22Rv1 (cell line): ENCODE measurements at regions not wholly inside any gene's neighbourhood (a gene's known extent, or its start where the extent isn't known, plus 50 kb on each side); places are given as distances from the start of the nearest gene placed in this dataset.

Experiments used
- H3K27ac ChIP-seq: fragments of 450-650 bp; 2 replicates; pipeline ENCODE4 v1.5.1; 2017
- ZFX ChIP-seq: fragments of 450-650 bp; IDR thresholded peaks from 2 replicates; pipeline ENCODE4 v1.6.1; 2017; ENCODE audit warnings: antibody characterized with exemption, borderline replicate concordance
- TF ChIP-seq, protein P1 (sequence below): fragments of 450-650 bp; IDR thresholded peaks from 2 replicates; pipeline ENCODE4 v1.5.1; 2017; ENCODE audit warnings: mild to moderate bottlenecking

DNA sequence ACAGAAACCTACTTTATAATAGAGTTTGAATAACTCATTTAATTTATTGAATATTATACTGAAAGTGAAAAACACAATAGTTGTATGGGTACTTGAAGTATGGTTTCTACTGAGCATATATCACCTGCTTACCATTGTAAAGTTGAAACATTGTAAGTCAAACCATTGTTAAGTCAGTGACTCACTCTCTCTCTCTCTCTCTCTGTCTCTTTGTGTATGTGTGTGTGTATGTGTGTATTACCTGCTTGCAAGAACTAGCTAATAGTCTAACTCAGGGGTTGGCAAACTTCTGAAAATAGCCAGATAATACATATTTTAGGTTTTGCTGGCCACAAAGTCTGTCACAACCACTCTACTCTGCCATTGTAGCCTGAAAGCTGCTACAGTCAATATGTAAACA is 564.3 kb upstream of the ZNF608 start:
- H3K27ac ChIP-seq: no peak overlapping the region
- TF ChIP-seq, protein P1, sequence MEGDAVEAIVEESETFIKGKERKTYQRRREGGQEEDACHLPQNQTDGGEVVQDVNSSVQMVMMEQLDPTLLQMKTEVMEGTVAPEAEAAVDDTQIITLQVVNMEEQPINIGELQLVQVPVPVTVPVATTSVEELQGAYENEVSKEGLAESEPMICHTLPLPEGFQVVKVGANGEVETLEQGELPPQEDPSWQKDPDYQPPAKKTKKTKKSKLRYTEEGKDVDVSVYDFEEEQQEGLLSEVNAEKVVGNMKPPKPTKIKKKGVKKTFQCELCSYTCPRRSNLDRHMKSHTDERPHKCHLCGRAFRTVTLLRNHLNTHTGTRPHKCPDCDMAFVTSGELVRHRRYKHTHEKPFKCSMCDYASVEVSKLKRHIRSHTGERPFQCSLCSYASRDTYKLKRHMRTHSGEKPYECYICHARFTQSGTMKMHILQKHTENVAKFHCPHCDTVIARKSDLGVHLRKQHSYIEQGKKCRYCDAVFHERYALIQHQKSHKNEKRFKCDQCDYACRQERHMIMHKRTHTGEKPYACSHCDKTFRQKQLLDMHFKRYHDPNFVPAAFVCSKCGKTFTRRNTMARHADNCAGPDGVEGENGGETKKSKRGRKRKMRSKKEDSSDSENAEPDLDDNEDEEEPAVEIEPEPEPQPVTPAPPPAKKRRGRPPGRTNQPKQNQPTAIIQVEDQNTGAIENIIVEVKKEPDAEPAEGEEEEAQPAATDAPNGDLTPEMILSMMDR: no peak
- TF ChIP-seq ZFX: no peak

DNA sequence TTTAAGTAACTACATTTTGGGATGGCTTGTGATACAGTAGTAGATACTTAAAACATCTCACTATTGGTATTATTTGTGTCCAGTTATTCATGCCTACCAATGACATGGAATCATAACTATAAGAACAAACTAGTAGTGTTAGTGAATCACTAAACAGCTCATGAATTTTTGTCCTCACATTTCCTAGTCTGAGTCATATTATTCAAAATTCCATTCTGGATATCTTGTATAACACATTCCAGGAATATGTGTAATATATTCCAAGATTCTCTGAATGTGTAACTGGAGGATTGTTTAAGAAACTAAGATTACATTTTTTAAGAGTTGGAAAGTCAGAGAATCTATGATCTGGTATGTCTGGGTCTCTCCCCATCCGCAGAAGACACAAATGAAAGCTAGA is 565.3 kb upstream of the ZNF608 start:
- no peak overlapping the region for H3K27ac ChIP-seq
- no peak for TF ChIP-seq ZFX
- TF ChIP-seq, protein P1: no peak

DNA sequence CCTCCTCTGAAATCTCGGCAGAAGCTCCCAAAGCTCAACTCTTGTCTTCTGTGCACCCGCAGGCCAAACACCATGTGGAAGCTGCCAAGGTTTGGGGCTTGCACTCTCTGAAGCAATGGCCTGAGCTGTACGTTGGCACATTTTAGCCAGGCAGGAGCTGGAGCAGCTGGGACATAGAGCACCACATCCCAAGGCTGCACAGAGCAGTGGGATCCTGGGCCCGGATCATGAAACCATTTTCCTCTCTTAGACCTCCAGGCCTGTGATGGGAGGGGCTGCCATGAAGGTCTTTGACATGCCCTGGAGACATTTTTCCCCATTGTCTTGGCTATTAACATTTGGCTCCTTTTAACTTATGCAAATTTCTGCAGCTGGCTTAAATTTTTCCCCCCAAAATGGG is 567.1 kb upstream of the ZNF608 start:
- H3K27ac ChIP-seq: no peak overlapping the region
- TF ChIP-seq, protein P1: no peak
- no peak for TF ChIP-seq ZFX

DNA sequence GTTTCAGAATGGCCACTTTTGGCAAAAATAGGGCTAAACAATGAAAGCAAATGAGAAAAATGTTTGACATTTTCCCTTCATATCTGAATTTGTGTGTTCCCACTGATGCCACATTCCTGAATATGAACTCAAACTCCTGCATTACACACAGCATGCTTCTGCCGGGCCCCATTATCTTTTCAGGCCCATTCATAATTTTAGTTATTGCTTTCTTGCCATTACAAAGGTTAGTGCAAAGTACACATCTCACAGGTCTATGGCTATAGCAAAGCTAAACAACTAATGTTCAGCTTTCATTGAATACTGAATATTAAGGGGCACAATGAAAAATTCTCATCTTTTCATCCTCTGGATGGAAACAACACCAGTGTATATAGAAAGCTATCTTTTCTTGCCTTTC is 568.9 kb upstream of the ZNF608 start:
- H3K27ac ChIP-seq: no peak overlapping the region
- TF ChIP-seq, protein P1: no peak
- no peak for TF ChIP-seq ZFX

DNA sequence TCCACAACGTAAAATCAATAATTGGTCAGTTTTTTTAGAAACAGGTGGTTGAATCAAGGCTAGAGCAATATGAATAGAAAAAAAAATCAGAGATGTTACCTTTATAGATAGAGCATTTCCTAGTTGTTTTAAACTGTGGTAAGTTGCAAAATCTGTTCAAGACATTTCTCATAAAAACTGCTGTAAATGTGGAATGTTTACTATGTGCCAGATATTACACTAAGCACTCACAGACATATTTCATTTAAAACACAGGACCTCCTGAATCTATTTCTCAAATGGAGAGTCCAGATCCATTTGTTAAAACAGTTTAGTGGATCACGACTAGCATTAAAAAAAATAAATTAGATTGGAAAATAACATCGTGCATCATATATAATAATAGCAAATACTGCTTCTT is 570.0 kb upstream of the ZNF608 start:
- no peak overlapping the region for H3K27ac ChIP-seq
- TF ChIP-seq ZFX: no peak
- TF ChIP-seq, protein P1: no peak

DNA sequence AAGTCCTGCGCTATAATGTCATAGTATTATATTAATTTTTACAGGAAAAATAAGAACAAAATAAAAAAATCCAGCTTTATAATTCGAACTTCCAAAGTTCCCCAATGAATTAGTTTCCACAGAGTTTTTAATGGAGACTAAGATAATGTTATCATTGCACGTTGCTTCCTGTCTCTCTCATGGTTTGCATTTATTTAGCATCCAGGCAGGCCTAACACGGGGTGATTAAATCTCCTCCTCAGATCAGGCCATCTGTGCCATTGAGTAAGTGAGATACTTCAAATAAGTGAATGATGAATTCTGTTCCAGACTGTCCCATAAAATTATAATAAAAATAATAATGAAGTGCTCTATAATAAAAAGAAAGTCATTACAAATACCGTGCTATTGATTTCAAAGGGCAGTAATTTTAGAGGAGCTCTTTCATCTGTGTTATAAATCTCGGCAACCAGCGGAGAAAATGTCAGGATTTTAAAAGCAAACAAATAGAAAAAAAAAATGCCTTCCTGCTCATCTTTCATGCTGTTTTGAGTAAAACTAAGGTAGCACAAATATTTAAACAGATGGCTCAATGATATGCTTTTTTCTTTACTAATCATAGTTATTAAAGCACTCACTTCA is 570.6 kb upstream of the ZNF608 start:
- TF ChIP-seq, protein P1: no peak
- no peak for TF ChIP-seq ZFX
- no peak overlapping the region for H3K27ac ChIP-seq

DNA sequence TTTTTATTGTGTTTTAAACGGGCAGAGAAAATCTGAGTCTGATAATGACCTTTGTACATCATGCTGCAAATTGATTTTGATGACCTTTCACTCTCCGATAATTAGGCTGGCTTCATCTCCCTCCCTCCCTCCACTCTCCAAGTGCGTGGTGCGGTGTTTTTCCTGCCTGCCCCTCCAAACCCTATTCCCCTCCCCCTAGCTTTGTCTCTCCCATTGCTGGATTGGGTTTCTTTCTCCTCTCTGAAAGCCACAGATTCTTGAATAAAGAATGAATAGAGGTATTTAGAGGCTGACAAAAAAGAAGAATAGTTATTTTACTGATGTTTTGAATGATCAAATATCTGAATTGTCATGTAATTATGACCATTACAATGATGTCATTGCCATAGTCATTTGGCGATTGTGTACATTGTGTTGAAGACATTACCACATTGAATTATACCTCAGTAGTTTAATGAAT is 571.1 kb upstream of the ZNF608 start:
- H3K27ac ChIP-seq: no peak overlapping the region
- TF ChIP-seq, protein P1: no peak
- no peak for TF ChIP-seq ZFX
